ENCODE measurements at regions not wholly inside any gene's neighbourhood (a gene's known extent, or its start where the extent isn't known, plus 50 kb on each side); places are given as distances from the start of the nearest gene placed in this dataset.

DNA sequence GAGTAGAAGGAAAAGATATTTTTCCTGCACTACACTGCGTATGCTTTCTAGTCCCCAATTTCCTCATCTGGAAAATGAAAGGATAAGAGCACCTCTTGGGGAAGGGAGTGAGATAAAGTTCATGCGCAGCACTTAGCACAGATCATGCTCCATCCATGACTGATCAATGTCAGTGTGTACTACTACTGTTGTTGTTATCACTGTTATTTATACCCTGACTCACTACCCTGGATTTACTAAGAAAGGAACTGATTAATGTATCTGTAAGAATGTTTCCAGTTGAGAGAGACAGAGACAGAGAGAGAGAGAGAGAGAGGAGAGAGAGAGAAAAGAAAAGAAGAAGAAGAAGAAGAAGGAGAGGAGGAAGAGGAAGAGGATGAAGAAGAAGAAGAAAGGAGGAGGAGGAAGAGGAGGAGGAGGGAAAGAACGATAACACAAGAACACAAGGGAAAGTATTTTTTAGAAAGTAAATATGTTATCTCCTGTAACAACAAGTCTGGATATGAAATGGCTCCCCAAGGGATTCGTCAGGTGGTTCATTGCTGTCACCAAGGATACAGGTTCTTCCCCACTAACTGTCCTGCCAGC, 212.2 kb upstream of the PROK2 start:
- H3K79me2 ChIP-seq: no peaks in the 10 kb centered on the region
- TF ChIP-seq, protein P1, sequence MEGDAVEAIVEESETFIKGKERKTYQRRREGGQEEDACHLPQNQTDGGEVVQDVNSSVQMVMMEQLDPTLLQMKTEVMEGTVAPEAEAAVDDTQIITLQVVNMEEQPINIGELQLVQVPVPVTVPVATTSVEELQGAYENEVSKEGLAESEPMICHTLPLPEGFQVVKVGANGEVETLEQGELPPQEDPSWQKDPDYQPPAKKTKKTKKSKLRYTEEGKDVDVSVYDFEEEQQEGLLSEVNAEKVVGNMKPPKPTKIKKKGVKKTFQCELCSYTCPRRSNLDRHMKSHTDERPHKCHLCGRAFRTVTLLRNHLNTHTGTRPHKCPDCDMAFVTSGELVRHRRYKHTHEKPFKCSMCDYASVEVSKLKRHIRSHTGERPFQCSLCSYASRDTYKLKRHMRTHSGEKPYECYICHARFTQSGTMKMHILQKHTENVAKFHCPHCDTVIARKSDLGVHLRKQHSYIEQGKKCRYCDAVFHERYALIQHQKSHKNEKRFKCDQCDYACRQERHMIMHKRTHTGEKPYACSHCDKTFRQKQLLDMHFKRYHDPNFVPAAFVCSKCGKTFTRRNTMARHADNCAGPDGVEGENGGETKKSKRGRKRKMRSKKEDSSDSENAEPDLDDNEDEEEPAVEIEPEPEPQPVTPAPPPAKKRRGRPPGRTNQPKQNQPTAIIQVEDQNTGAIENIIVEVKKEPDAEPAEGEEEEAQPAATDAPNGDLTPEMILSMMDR (IDR thresholded peaks at IDR 0.05; ENCODE audit: poor library complexity): no peak
- TF ChIP-seq EZH2phosphoT487 (IDR thresholded peaks at IDR 0.05; ENCODE audit: low read depth, severe bottlenecking, unreplicated experiment) (no peak), EZH2 (IDR thresholded peaks at IDR 0.05; ENCODE audit: borderline replicate concordance) (no peak)
- no peaks in the 10 kb centered on the region for H3K9me3 ChIP-seq (ENCODE audit: low read depth)
- no peaks in the 10 kb centered on the region for H4K20me1 ChIP-seq (ENCODE audit: insufficient read depth, poor library complexity, severe bottlenecking)
- H3K9me2 ChIP-seq (replicated peaks; ENCODE audit: insufficient read depth): no peaks in the 10 kb centered on the region
- no peak overlapping the region for H3K4me2 ChIP-seq
- WGBS (ENCODE audit: low lambda C conversion rate, missing lambda C conversion rate): 80% methylated on average over 4 of the region's 4 CpGs
- no peak overlapping the region for H3K27ac ChIP-seq
- H3K4me1 ChIP-seq (ENCODE audit: insufficient read depth): peaks cover under 1% of the 10 kb centered on the region
- no peaks in the 10 kb centered on the region for H3K27me3 ChIP-seq
- DNase-seq (ENCODE audit: low spot score): no peak
- H3K4me3 ChIP-seq: no peak overlapping the region
- no peak overlapping the region for H2AFZ ChIP-seq
- H3K36me3 ChIP-seq (replicated peaks; ENCODE audit: insufficient read depth, low read depth): no peaks in the 10 kb centered on the region

DNA sequence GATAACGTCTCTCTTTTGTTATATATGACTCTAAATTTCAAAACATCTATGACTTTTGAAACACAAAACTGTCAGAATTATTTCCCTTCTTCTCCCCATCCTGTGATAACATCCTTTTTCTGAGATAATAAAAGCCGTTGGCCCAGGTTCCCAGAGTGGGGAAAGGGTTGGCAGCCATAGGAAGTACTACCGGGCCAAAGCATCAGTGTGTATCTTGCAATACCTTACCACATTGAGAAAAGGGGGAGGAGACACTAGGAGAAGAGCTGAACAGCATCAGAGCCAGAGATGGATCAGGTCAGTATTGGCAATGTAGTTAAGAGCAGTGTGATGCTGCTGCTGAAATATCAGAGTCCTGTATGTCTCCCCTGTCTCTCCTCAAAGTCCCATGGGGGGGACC, 210.0 kb upstream of the PROK2 start:
- no peaks in the 10 kb centered on the region for H3K9me2 ChIP-seq (replicated peaks; ENCODE audit: insufficient read depth)
- WGBS (ENCODE audit: low lambda C conversion rate, missing lambda C conversion rate): 82% methylated on average over 3 of the region's 3 CpGs
- H3K36me3 ChIP-seq (replicated peaks; ENCODE audit: insufficient read depth, low read depth): no peaks in the 10 kb centered on the region
- no peak overlapping the region for H3K4me3 ChIP-seq
- peaks cover 5% of the 10 kb centered on the region for H3K4me1 ChIP-seq (ENCODE audit: insufficient read depth)
- H3K27ac ChIP-seq: no peak overlapping the region
- H3K27me3 ChIP-seq: no peaks in the 10 kb centered on the region
- no peak for DNase-seq (ENCODE audit: low spot score)
- H3K9me3 ChIP-seq (ENCODE audit: low read depth): no peaks in the 10 kb centered on the region
- TF ChIP-seq EZH2phosphoT487 (IDR thresholded peaks at IDR 0.05; ENCODE audit: low read depth, severe bottlenecking, unreplicated experiment): no peak
- TF ChIP-seq EZH2 (IDR thresholded peaks at IDR 0.05; ENCODE audit: borderline replicate concordance): no peak
- TF ChIP-seq, protein P1 (IDR thresholded peaks at IDR 0.05; ENCODE audit: poor library complexity): no peak
- H2AFZ ChIP-seq: no peak overlapping the region
- no peaks in the 10 kb centered on the region for H3K79me2 ChIP-seq
- H3K4me2 ChIP-seq: no peak overlapping the region
- H4K20me1 ChIP-seq (ENCODE audit: insufficient read depth, poor library complexity, severe bottlenecking): no peaks in the 10 kb centered on the region

DNA sequence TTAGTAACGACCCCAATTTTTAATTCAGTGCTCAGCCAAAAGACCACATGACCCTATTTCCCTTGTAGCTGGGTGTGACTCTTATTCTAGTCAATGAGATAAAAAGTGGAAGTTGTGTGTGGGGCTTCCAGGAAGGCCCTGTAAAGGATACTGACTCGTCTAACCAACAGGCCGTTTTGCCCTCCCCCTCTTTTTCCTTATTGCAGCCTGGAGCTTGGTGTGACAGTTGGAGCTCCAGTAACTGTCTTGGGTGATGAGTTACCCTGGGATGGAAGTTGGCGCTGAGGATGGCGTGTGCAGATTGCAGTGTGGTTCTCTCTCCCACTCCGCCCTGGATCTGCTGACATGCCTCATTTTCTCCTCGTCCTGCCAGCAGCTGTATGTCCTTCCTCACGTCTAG, 209.3 kb upstream of the PROK2 start:
- Histone ChIP-seq H3K36me3 (replicated peaks; ENCODE audit: insufficient read depth, low read depth) (no peaks in the 10 kb centered on the region), H2AFZ (no peak overlapping the region), H3K27ac (no peak overlapping the region), H3K9me3 (ENCODE audit: low read depth) (no peaks in the 10 kb centered on the region), H3K4me1 (ENCODE audit: insufficient read depth) (peaks cover 5% of the 10 kb centered on the region), H3K9me2 (replicated peaks; ENCODE audit: insufficient read depth) (no peaks in the 10 kb centered on the region), H3K4me2 (no peak overlapping the region), H3K79me2 (no peaks in the 10 kb centered on the region), H4K20me1 (ENCODE audit: insufficient read depth, poor library complexity, severe bottlenecking) (no peaks in the 10 kb centered on the region), H3K27me3 (no peaks in the 10 kb centered on the region), H3K4me3 (no peak overlapping the region)
- TF ChIP-seq, protein P1 (IDR thresholded peaks at IDR 0.05; ENCODE audit: poor library complexity): no peak
- TF ChIP-seq EZH2 (IDR thresholded peaks at IDR 0.05; ENCODE audit: borderline replicate concordance) (no peak), EZH2phosphoT487 (IDR thresholded peaks at IDR 0.05; ENCODE audit: low read depth, severe bottlenecking, unreplicated experiment) (no peak)
- 93% methylated on average over 8 of the region's 8 CpGs for WGBS (ENCODE audit: low lambda C conversion rate, missing lambda C conversion rate)
- no peak for DNase-seq (ENCODE audit: low spot score)

All from hepatocyte (in vitro differentiated cells).